HFF-Myc (cell line): ENCODE measurements at regions not wholly inside any gene's neighbourhood (a gene's known extent, or its start where the extent isn't known, plus 50 kb on each side); places are given as distances from the start of the nearest gene placed in this dataset.
"Not testable (repeated sequence)": the region's sequence is repeated elsewhere in the genome, so short reads cannot be mapped to it uniquely, and the experiment has no call there.

Experiments
- DNase-seq: peaks from one replicate; pipeline ENCODE4 v3.0.0-alpha.2; 2011; ENCODE audit warnings: low read depth; ENCODE audit errors: extremely low read depth
- H3K4me3 ChIP-seq: replicated peaks from 2 replicates; pipeline ENCODE4 v1.5.1; 2011; ENCODE audit warnings: low read depth, mild to moderate bottlenecking, control low read depth, low read length
- CTCF ChIP-seq: IDR thresholded peaks from 2 replicates; pipeline ENCODE4 v1.5.1; 2012; ENCODE audit warnings: mild to moderate bottlenecking, low read depth, low read length, control low read depth; ENCODE audit errors: missing control alignments

DNA sequence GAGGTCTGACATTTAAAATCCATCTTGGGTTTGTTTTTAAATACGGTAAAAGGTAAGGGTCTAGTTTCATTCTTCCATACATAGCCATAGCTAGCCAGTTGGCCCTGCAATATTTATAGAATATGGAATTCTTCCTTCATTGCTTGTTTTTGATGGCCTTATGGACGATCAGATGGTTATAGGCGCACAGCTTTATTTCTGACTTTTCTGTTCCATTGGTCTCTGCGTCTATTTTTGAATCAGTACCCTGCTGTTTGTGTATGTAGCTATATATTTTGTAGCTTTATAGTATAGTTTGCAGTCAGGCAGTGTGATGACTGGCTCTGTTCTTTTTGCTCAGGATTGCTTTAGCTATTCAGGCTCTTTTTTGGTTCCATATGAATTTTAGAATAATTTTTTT, 366.8 kb upstream of the MIS18BP1 start:
- no peak overlapping the region for H3K4me3 ChIP-seq
- no peak for DNase-seq
- no peak for TF ChIP-seq CTCF

GRCh38 chr14:45610318-45610717, 357.3 kb upstream of the MIS18BP1 start:
- DNase-seq, result peak; percentile 6
- peak; percentile 10 for TF ChIP-seq CTCF
- no peak overlapping the region for H3K4me3 ChIP-seq

DNA sequence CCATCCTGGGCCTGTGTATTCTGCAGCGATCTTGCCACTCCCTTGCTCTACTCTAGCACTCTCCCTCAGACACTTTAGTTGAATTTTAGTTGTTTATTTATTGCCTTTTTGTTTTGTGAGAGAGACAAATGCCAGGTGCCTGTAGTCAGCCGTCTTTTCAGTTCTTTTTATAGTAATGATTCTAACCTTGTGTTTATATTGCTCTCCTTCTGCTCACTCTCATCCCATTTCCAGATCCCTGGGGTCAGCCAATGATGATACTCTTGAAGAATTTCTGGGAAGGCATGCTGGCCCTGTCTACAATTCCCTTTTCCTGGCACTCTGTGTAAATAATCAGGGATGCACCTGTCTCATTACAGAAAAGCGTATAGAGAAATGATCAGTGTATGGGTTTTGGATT, 334.1 kb upstream of the MIS18BP1 start:
- no peak overlapping the region for H3K4me3 ChIP-seq
- TF ChIP-seq CTCF, result no peak

DNA sequence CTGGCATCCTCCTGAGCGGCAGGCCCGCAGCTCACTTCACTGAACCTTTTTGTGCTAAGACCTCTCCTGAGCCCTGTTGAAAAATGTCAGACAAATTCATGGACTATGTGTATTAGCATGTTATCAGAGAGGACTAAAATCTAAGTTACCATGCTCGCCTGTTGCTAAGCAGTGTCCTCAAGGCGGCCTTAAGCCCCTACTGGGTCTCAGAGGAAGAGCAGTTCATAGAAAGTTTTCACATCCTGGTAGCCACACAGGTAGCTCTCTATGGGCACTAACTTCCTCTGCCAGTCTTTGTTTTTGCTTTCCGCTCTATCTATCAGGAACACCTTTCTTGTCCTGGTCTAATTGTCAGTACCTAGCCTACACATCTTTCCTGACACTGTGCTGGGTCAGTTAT, 306.6 kb upstream of the MIS18BP1 start:
- H3K4me3 ChIP-seq, result no peak overlapping the region
- DNase-seq, result no peak
- TF ChIP-seq CTCF, result no peak

More for the DNA sequence above, 334.1 kb upstream of the MIS18BP1 start:
- DNase-seq, result no peak

GRCh38 chr14:45558183-45558582, 305.2 kb upstream of the MIS18BP1 start:
- no peak for DNase-seq
- TF ChIP-seq CTCF, result no peak
- H3K4me3 ChIP-seq, result no peak overlapping the region

DNA sequence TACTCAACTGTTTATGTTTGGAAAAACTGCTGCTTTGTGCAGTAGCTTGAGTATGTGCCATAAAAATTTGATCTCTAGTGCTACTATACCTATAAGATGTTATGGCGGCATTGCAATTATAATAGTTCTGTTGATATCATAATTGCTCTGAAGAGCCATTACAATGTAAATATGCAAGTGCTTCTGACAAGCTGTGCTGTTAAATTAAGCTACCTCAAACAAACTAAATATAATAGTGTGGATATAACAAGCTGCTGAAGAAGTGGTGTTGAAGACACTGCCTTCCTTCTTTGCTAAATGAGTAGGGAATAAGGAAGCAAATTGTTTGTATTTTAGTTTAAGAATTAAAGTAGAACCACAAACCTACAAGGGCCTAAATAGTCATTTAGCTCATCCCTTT, 301.0 kb upstream of the MIS18BP1 start:
- TF ChIP-seq CTCF, result no peak
- no peak for DNase-seq
- no peak overlapping the region for H3K4me3 ChIP-seq

GRCh38 chr14:45551240-45551820, 298.3 kb upstream of the MIS18BP1 start:
- not testable (repeated sequence) for DNase-seq, H3K4me3 ChIP-seq
